ENCODE measurements at regions not wholly inside any gene's neighbourhood (a gene's known extent, or its start where the extent isn't known, plus 50 kb on each side); places are given as distances from the start of the nearest gene placed in this dataset.

DNA sequence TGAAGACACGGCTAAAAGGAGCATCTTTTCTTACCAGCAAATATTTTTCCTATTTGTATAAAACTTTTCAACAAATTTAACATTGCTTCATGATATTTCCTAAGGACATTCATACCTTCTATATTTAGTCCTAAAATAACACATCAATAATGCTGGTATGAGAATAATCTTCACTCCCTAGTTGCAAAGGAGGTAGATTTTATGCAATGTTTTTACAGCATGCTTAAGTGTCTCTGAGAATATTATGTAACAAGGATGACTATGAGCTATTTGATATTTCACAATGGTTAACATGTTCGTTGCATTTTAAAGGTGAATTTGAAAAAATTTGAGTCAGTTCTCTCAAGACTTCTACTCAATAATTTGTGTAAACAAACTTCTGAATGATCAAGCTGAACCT lies 506.7 kb downstream of the NUP35 start:
- no peak for TF ChIP-seq EZH2phosphoT487 (IDR thresholded peaks at IDR 0.05; ENCODE audit: borderline replicate concordance, low read length)
- TF ChIP-seq, protein P1, sequence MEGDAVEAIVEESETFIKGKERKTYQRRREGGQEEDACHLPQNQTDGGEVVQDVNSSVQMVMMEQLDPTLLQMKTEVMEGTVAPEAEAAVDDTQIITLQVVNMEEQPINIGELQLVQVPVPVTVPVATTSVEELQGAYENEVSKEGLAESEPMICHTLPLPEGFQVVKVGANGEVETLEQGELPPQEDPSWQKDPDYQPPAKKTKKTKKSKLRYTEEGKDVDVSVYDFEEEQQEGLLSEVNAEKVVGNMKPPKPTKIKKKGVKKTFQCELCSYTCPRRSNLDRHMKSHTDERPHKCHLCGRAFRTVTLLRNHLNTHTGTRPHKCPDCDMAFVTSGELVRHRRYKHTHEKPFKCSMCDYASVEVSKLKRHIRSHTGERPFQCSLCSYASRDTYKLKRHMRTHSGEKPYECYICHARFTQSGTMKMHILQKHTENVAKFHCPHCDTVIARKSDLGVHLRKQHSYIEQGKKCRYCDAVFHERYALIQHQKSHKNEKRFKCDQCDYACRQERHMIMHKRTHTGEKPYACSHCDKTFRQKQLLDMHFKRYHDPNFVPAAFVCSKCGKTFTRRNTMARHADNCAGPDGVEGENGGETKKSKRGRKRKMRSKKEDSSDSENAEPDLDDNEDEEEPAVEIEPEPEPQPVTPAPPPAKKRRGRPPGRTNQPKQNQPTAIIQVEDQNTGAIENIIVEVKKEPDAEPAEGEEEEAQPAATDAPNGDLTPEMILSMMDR (conservative IDR thresholded peaks at IDR 0.05; ENCODE audit: low read depth, low read length), result no peak
